ENCODE measurements at regions not wholly inside any gene's neighbourhood (a gene's known extent, or its start where the extent isn't known, plus 50 kb on each side); places are given as distances from the start of the nearest gene placed in this dataset.
A peak's percentile ranks its signal among the peaks of the same experiment; 100 is the strongest.

DNA sequence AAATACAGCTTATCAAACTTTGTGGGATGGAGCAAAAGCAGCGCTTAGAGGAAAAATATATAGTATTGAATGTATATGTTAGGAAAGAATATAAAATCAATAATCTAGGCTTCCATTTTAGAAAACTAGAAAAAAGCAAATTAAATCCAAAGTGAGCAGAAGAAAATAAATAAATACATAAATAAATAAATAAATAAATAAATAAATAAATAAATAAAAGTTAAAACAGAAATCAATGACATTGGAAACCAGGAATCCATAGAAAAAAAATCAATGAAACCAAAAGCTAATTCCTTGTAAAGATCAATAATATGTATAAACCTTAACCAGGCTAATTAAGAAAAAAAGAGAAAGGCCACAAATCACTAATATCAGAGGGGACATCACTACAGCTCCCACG is 141.8 kb upstream of the C1QTNF7 start:
- Histone ChIP-seq H3K79me2 (ENCODE audit: insufficient read depth, low read length) (no peaks in the 10 kb centered on the region), H3K36me3 (replicated peaks in 1 of 2; ENCODE audit: control insufficient read depth in 1 of 2, insufficient read depth in 2 of 2, low read length in 2 of 2) (no peaks in the 10 kb centered on the region), H4K20me1 (ENCODE audit: insufficient read depth, low read length) (no peaks in the 10 kb centered on the region), H3K27ac (ENCODE audit: low read depth in 1 of 2, low read length in 2 of 2) (no peak overlapping the region), H3K4me1 (ENCODE audit: control insufficient read depth in 1 of 2, insufficient read depth in 2 of 2, low read length in 2 of 2) (no peaks in the 10 kb centered on the region), H3K4me2 (replicated peaks; ENCODE audit: extremely low read depth, low read length, poor library complexity, severe bottlenecking) (no peak overlapping the region), H3K4me3 (replicated peaks in 1 of 3; ENCODE audit: low read depth in 2 of 3, low read length in 3 of 3) (no peak overlapping the region), H2AFZ (ENCODE audit: insufficient read depth, low read depth, low read length, poor library complexity, severe bottlenecking) (no peak overlapping the region), H3K9ac (ENCODE audit: insufficient read depth, low read length, poor library complexity, severe bottlenecking) (no peak overlapping the region), H3K9me3 (replicated peaks in 1 of 2; ENCODE audit: control insufficient read depth in 1 of 2, insufficient read depth in 1 of 2, low read length in 2 of 2) (peaks cover 0 to 8% of the 10 kb centered on the region in 2 donors), H3K27me3 (ENCODE audit: control insufficient read depth in 2 of 2, insufficient read depth in 2 of 2, low read length in 2 of 2) (no peaks in the 10 kb centered on the region)
- intact Hi-C loops (cut with micrococcal nuclease): no loop called here
- H3K36me3 Mint-ChIP-seq: peaks cover 0 to 2% of the 10 kb centered on the region in 2 donors
- no CpG with 5 or more reads among the region's 2 CpGs for WGBS (ENCODE audit: insufficient coverage)
- TF ChIP-seq, protein P1, sequence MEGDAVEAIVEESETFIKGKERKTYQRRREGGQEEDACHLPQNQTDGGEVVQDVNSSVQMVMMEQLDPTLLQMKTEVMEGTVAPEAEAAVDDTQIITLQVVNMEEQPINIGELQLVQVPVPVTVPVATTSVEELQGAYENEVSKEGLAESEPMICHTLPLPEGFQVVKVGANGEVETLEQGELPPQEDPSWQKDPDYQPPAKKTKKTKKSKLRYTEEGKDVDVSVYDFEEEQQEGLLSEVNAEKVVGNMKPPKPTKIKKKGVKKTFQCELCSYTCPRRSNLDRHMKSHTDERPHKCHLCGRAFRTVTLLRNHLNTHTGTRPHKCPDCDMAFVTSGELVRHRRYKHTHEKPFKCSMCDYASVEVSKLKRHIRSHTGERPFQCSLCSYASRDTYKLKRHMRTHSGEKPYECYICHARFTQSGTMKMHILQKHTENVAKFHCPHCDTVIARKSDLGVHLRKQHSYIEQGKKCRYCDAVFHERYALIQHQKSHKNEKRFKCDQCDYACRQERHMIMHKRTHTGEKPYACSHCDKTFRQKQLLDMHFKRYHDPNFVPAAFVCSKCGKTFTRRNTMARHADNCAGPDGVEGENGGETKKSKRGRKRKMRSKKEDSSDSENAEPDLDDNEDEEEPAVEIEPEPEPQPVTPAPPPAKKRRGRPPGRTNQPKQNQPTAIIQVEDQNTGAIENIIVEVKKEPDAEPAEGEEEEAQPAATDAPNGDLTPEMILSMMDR (IDR thresholded peaks at IDR 0.05): no peak
- no peak overlapping the region for H3K4me3 Mint-ChIP-seq
- H3K4me1 Mint-ChIP-seq: peaks cover under 1% of the 10 kb centered on the region
- peaks cover 2 to 11% (median 5%) of the 10 kb centered on the region in 7 donors for H3K9me3 Mint-ChIP-seq
- H3K27me3 Mint-ChIP-seq (ENCODE audit: low read depth in 3 of 3): peaks cover 0 to 2% (median 2%) of the 10 kb centered on the region in 3 donors
- DNase-seq: no peak
- no peak overlapping the region for H3K27ac Mint-ChIP-seq

DNA sequence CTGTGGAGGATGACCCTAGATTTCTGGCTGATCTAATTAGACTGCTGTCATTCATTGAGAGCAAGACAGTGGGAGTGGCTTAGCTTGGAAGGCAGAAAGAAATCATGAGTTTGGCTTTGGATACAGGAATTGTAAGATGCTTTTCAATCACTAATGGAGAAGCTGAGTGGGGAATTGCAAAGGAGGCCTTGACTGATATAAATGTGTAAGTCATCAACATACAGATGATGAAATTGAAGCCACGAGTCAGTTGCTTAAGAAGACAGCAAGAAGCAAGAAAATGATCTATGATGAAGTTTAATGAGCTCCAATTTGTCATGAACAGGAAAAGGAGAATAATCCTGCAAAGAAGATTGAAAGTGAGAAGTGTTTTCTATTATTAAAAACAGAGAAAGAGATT is 136.7 kb upstream of the C1QTNF7 start:
- no peaks in the 10 kb centered on the region for H3K27me3 ChIP-seq (ENCODE audit: control insufficient read depth in 2 of 2, insufficient read depth in 2 of 2, low read length in 2 of 2)
- Mint-ChIP-seq H3K27me3 (ENCODE audit: low read depth in 3 of 3) (peaks cover 0 to 2% (median 0%) of the 10 kb centered on the region in 3 donors), H3K4me3 (no peak overlapping the region), H3K36me3 (peaks cover 0 to 2% of the 10 kb centered on the region in 2 donors), H3K9me3 (peaks cover 1 to 6% (median 3%) of the 10 kb centered on the region in 7 donors), H3K27ac (peak overlapping the region in 2 of 7 donors; percentile 33 to 56), H3K4me1 (peaks cover 3% of the 10 kb centered on the region)
- H3K4me2 ChIP-seq (replicated peaks; ENCODE audit: extremely low read depth, low read length, poor library complexity, severe bottlenecking): no peak overlapping the region
- H3K79me2 ChIP-seq (ENCODE audit: insufficient read depth, low read length): no peaks in the 10 kb centered on the region
- no peaks in the 10 kb centered on the region for H3K36me3 ChIP-seq (replicated peaks in 1 of 2; ENCODE audit: control insufficient read depth in 1 of 2, insufficient read depth in 2 of 2, low read length in 2 of 2)
- H3K27ac ChIP-seq (ENCODE audit: low read depth in 1 of 2, low read length in 2 of 2): no peak overlapping the region
- intact Hi-C loops (cut with micrococcal nuclease): no loop called here
- TF ChIP-seq, protein P1 (IDR thresholded peaks at IDR 0.05): no peak
- WGBS (ENCODE audit: insufficient coverage): no CpG with 5 or more reads among the region's 1 CpG
- H4K20me1 ChIP-seq (ENCODE audit: insufficient read depth, low read length): no peaks in the 10 kb centered on the region
- DNase-seq: peak in 1 of 3 donors; percentile 22
- no peak overlapping the region for H2AFZ ChIP-seq (ENCODE audit: insufficient read depth, low read depth, low read length, poor library complexity, severe bottlenecking)
- H3K4me1 ChIP-seq (ENCODE audit: control insufficient read depth in 1 of 2, insufficient read depth in 2 of 2, low read length in 2 of 2): no peaks in the 10 kb centered on the region
- H3K4me3 ChIP-seq (replicated peaks in 1 of 3; ENCODE audit: low read depth in 2 of 3, low read length in 3 of 3): no peak overlapping the region
- peaks cover 0 to 3% of the 10 kb centered on the region in 2 donors for H3K9me3 ChIP-seq (replicated peaks in 1 of 2; ENCODE audit: control insufficient read depth in 1 of 2, insufficient read depth in 1 of 2, low read length in 2 of 2)
- no peak overlapping the region for H3K9ac ChIP-seq (ENCODE audit: insufficient read depth, low read length, poor library complexity, severe bottlenecking)

Data from CD14-positive monocyte (primary cell).